Gastroesophageal sphincter (tissue), 3 donors: ENCODE measurements at regions not wholly inside any gene's neighbourhood (a gene's known extent, or its start where the extent isn't known, plus 50 kb on each side); places are given as distances from the start of the nearest gene placed in this dataset.
"Not testable (repeated sequence)": the region's sequence is repeated elsewhere in the genome, so short reads cannot be mapped to it uniquely, and the experiment has no call there.

Experiments used
- CTCF ChIP-seq, 4 experiments: fragments of 200-600 bp in 2 of 4; fragments of 450-650 bp in 2 of 4; sonication (generic) in 1 of 4; IDR thresholded peaks; one replicate each; pipeline ENCODE4 v1.5.1; 2017 to 2019; ENCODE audit warnings: antibody characterized with exemption in 4 of 4, mild to moderate bottlenecking in 2 of 4, moderate library complexity in 2 of 4
- EP300 ChIP-seq: sonication (generic); formaldehyde crosslinking; IDR thresholded peaks from one replicate; pipeline ENCODE4 v1.6.1; 2017; ENCODE audit warnings: antibody characterized with exemption, mild to moderate bottlenecking
- POLR2A ChIP-seq, 2 donors: fragments of 450-650 bp; IDR thresholded peaks; one replicate each; pipeline ENCODE4 v1.6.1; 2017; ENCODE audit warnings: antibody characterized with exemption in 2 of 2, mild to moderate bottlenecking in 2 of 2, moderate library complexity in 1 of 2
- POLR2AphosphoS5 ChIP-seq: sonication (generic); formaldehyde crosslinking; IDR thresholded peaks from one replicate; pipeline ENCODE4 v1.6.1; 2017; ENCODE audit warnings: antibody characterized with exemption

GRCh38 chr13:16158016-16158415, 3023.6 kb downstream of the TUBA3C start:
- TF ChIP-seq CTCF (IDR thresholded peaks at IDR 0.05); POLR2A (IDR thresholded peaks at IDR 0.05); EP300; POLR2AphosphoS5: not testable (repeated sequence)
